ENCODE measurements at regions not wholly inside any gene's neighbourhood (a gene's known extent, or its start where the extent isn't known, plus 50 kb on each side); places are given as distances from the start of the nearest gene placed in this dataset.

- Histone ChIP-seq H2BK12ac (ENCODE audit: low read length) (no peak overlapping the region), H2BK120ac (ENCODE audit: low read depth, low read length) (no peak overlapping the region), H3K27me3 (ENCODE audit: control insufficient read depth in 3 of 3, insufficient read depth in 3 of 3, low read depth in 1 of 3, low read length in 3 of 3) (no peaks in the 10 kb centered on the region), H3K4ac (ENCODE audit: low read length) (no peak overlapping the region), H3K9ac (ENCODE audit: low read depth, low read length, poor library complexity) (no peak overlapping the region), H2AK5ac (ENCODE audit: low read depth, low read length) (no peak overlapping the region), H2BK5ac (ENCODE audit: low read length) (no peak overlapping the region), H3K4me1 (ENCODE audit: control insufficient read depth in 2 of 2, insufficient read depth in 1 of 2, low read depth in 1 of 2, low read length in 2 of 2) (no peaks in the 10 kb centered on the region), H3K4me2 (ENCODE audit: insufficient read depth, low read length, poor library complexity, severe bottlenecking) (no peak overlapping the region), H3K14ac (ENCODE audit: low read length) (no peak overlapping the region), H2AFZ (ENCODE audit: low read length) (no peak overlapping the region), H3K79me1 (ENCODE audit: low read depth, low read length) (no peaks in the 10 kb centered on the region), H2BK15ac (ENCODE audit: low read length) (no peak overlapping the region), H3K18ac (ENCODE audit: low read length) (no peak overlapping the region), H3K36me3 (replicated peaks in 1 of 2; ENCODE audit: control insufficient read depth in 2 of 2, insufficient read depth in 2 of 2, low read length in 2 of 2) (no peaks in the 10 kb centered on the region), H3K4me3 (ENCODE audit: low read length in 2 of 2) (no peak overlapping the region), H4K91ac (ENCODE audit: low read depth, low read length, poor library complexity) (no peak overlapping the region), H3K9me3 (replicated peaks in 1 of 2; ENCODE audit: control insufficient read depth in 2 of 2, insufficient read depth in 1 of 2, low read depth in 1 of 2, low read length in 2 of 2) (peaks cover 0 to 33% of the 10 kb centered on the region in 2 donors), H3K27ac (replicated peaks; ENCODE audit: low read length) (no peak overlapping the region), H3K23ac (ENCODE audit: low read depth, low read length, poor library complexity) (no peak overlapping the region), H4K8ac (ENCODE audit: low read depth, low read length) (no peak overlapping the region)
- no CpG with 5 or more reads among the region's 6 CpGs for WGBS, 2 donors (ENCODE audit: extremely low coverage in 2 of 2, insufficient read length in 2 of 2, insufficient replicate concordance in 1 of 2)
- DNase-seq (ENCODE audit: low spot score), result no peak
Observed at GRCh38 chr22:47239474-47239860, 477.0 kb downstream of the TBC1D22A start.

GRCh38 chr22:47238690-47239473 is 476.4 kb downstream of the TBC1D22A start:
- no peaks in the 10 kb centered on the region for H3K36me3 ChIP-seq (replicated peaks in 1 of 2; ENCODE audit: control insufficient read depth in 2 of 2, insufficient read depth in 2 of 2, low read length in 2 of 2)
- H3K27ac ChIP-seq (replicated peaks; ENCODE audit: low read length), result no peak overlapping the region
- H3K9ac ChIP-seq (ENCODE audit: low read depth, low read length, poor library complexity), result no peak overlapping the region
- H3K9me3 ChIP-seq (replicated peaks in 1 of 2; ENCODE audit: control insufficient read depth in 2 of 2, insufficient read depth in 1 of 2, low read depth in 1 of 2, low read length in 2 of 2), result peaks cover 0 to 32% of the 10 kb centered on the region in 2 donors
- no peaks in the 10 kb centered on the region for H3K79me1 ChIP-seq (ENCODE audit: low read depth, low read length)
- no peak overlapping the region for H2BK12ac ChIP-seq (ENCODE audit: low read length)
- H2AK5ac ChIP-seq (ENCODE audit: low read depth, low read length), result no peak overlapping the region
- H3K4ac ChIP-seq (ENCODE audit: low read length), result no peak overlapping the region
- DNase-seq (ENCODE audit: low spot score), result no peak
- H2AFZ ChIP-seq (ENCODE audit: low read length), result no peak overlapping the region
- no peak overlapping the region for H4K8ac ChIP-seq (ENCODE audit: low read depth, low read length)
- no peak overlapping the region for H2BK15ac ChIP-seq (ENCODE audit: low read length)
- H3K4me3 ChIP-seq (ENCODE audit: low read length in 2 of 2), result no peak overlapping the region
- H3K14ac ChIP-seq (ENCODE audit: low read length), result no peak overlapping the region
- no peak overlapping the region for H3K23ac ChIP-seq (ENCODE audit: low read depth, low read length, poor library complexity)
- no peak overlapping the region for H2BK5ac ChIP-seq (ENCODE audit: low read length)
- no peaks in the 10 kb centered on the region for H3K4me1 ChIP-seq (ENCODE audit: control insufficient read depth in 2 of 2, insufficient read depth in 1 of 2, low read depth in 1 of 2, low read length in 2 of 2)
- WGBS, 2 donors (ENCODE audit: extremely low coverage in 2 of 2, insufficient read length in 2 of 2, insufficient replicate concordance in 1 of 2), result no CpG with 5 or more reads among the region's 10 CpGs
- H3K18ac ChIP-seq (ENCODE audit: low read length), result no peak overlapping the region
- no peak overlapping the region for H4K91ac ChIP-seq (ENCODE audit: low read depth, low read length, poor library complexity)
- no peaks in the 10 kb centered on the region for H3K27me3 ChIP-seq (ENCODE audit: control insufficient read depth in 3 of 3, insufficient read depth in 3 of 3, low read depth in 1 of 3, low read length in 3 of 3)
- no peak overlapping the region for H3K4me2 ChIP-seq (ENCODE audit: insufficient read depth, low read length, poor library complexity, severe bottlenecking)
- H2BK120ac ChIP-seq (ENCODE audit: low read depth, low read length), result no peak overlapping the region

- Histone ChIP-seq H3K9me3 (replicated peaks in 1 of 2; ENCODE audit: control insufficient read depth in 2 of 2, insufficient read depth in 1 of 2, low read depth in 1 of 2, low read length in 2 of 2) (peaks cover 5 to 37% of the 10 kb centered on the region in 2 donors), H2AFZ (ENCODE audit: low read length) (no peak overlapping the region), H3K36me3 (replicated peaks in 1 of 2; ENCODE audit: control insufficient read depth in 2 of 2, insufficient read depth in 2 of 2, low read length in 2 of 2) (no peaks in the 10 kb centered on the region), H3K27me3 (ENCODE audit: control insufficient read depth in 3 of 3, insufficient read depth in 3 of 3, low read depth in 1 of 3, low read length in 3 of 3) (no peaks in the 10 kb centered on the region), H3K79me1 (ENCODE audit: low read depth, low read length) (no peaks in the 10 kb centered on the region), H2AK5ac (ENCODE audit: low read depth, low read length) (no peak overlapping the region), H3K14ac (ENCODE audit: low read length) (no peak overlapping the region), H2BK120ac (ENCODE audit: low read depth, low read length) (no peak overlapping the region), H4K8ac (ENCODE audit: low read depth, low read length) (no peak overlapping the region), H3K4me1 (ENCODE audit: control insufficient read depth in 2 of 2, insufficient read depth in 1 of 2, low read depth in 1 of 2, low read length in 2 of 2) (no peaks in the 10 kb centered on the region), H3K23ac (ENCODE audit: low read depth, low read length, poor library complexity) (no peak overlapping the region), H3K4me2 (ENCODE audit: insufficient read depth, low read length, poor library complexity, severe bottlenecking) (no peak overlapping the region), H3K9ac (ENCODE audit: low read depth, low read length, poor library complexity) (no peak overlapping the region), H4K91ac (ENCODE audit: low read depth, low read length, poor library complexity) (no peak overlapping the region), H2BK5ac (ENCODE audit: low read length) (no peak overlapping the region), H3K4ac (ENCODE audit: low read length) (no peak overlapping the region), H3K27ac (replicated peaks; ENCODE audit: low read length) (no peak overlapping the region), H2BK12ac (ENCODE audit: low read length) (no peak overlapping the region), H2BK15ac (ENCODE audit: low read length) (no peak overlapping the region), H3K4me3 (ENCODE audit: low read length in 2 of 2) (no peak overlapping the region), H3K18ac (ENCODE audit: low read length) (no peak overlapping the region)
- no CpG with 5 or more reads among the region's 7 CpGs for WGBS, 2 donors (ENCODE audit: extremely low coverage in 2 of 2, insufficient read length in 2 of 2, insufficient replicate concordance in 1 of 2)
- no peak for DNase-seq (ENCODE audit: low spot score)
Observed at GRCh38 chr22:47237890-47238480, 475.5 kb downstream of the TBC1D22A start.

- no peak overlapping the region for H3K4ac ChIP-seq (ENCODE audit: low read length)
- DNase-seq (ENCODE audit: low spot score), result no peak
- H2BK12ac ChIP-seq (ENCODE audit: low read length), result no peak overlapping the region
- H4K91ac ChIP-seq (ENCODE audit: low read depth, low read length, poor library complexity), result no peak overlapping the region
- WGBS, 2 donors (ENCODE audit: extremely low coverage in 2 of 2, insufficient read length in 2 of 2, insufficient replicate concordance in 1 of 2), result no CpG with 5 or more reads among the region's 1 CpG
- H3K36me3 ChIP-seq (replicated peaks in 1 of 2; ENCODE audit: control insufficient read depth in 2 of 2, insufficient read depth in 2 of 2, low read length in 2 of 2), result no peaks in the 10 kb centered on the region
- no peak overlapping the region for H3K4me3 ChIP-seq (ENCODE audit: low read length in 2 of 2)
- H3K14ac ChIP-seq (ENCODE audit: low read length), result no peak overlapping the region
- no peak overlapping the region for H2AK5ac ChIP-seq (ENCODE audit: low read depth, low read length)
- H4K8ac ChIP-seq (ENCODE audit: low read depth, low read length), result no peak overlapping the region
- peaks cover 5 to 49% of the 10 kb centered on the region in 2 donors for H3K9me3 ChIP-seq (replicated peaks in 1 of 2; ENCODE audit: control insufficient read depth in 2 of 2, insufficient read depth in 1 of 2, low read depth in 1 of 2, low read length in 2 of 2)
- H3K79me1 ChIP-seq (ENCODE audit: low read depth, low read length), result no peaks in the 10 kb centered on the region
- no peak overlapping the region for H3K23ac ChIP-seq (ENCODE audit: low read depth, low read length, poor library complexity)
- H2BK15ac ChIP-seq (ENCODE audit: low read length), result no peak overlapping the region
- no peaks in the 10 kb centered on the region for H3K27me3 ChIP-seq (ENCODE audit: control insufficient read depth in 3 of 3, insufficient read depth in 3 of 3, low read depth in 1 of 3, low read length in 3 of 3)
- no peak overlapping the region for H2BK5ac ChIP-seq (ENCODE audit: low read length)
- H2BK120ac ChIP-seq (ENCODE audit: low read depth, low read length), result no peak overlapping the region
- no peak overlapping the region for H3K18ac ChIP-seq (ENCODE audit: low read length)
- H2AFZ ChIP-seq (ENCODE audit: low read length), result no peak overlapping the region
- no peak overlapping the region for H3K27ac ChIP-seq (replicated peaks; ENCODE audit: low read length)
- no peak overlapping the region for H3K4me2 ChIP-seq (ENCODE audit: insufficient read depth, low read length, poor library complexity, severe bottlenecking)
- no peak overlapping the region for H3K9ac ChIP-seq (ENCODE audit: low read depth, low read length, poor library complexity)
- H3K4me1 ChIP-seq (ENCODE audit: control insufficient read depth in 2 of 2, insufficient read depth in 1 of 2, low read depth in 1 of 2, low read length in 2 of 2), result no peaks in the 10 kb centered on the region
Observed at GRCh38 chr22:47236718-47237117, 474.3 kb downstream of the TBC1D22A start.
